HG03108 (cell line): ENCODE measurements at regions not wholly inside any gene's neighbourhood (a gene's known extent, or its start where the extent isn't known, plus 50 kb on each side); places are given as distances from the start of the nearest gene placed in this dataset.

Experiments used
- ATAC-seq: cut with Tn5 transposase; IDR thresholded peaks from one replicate; pipeline ENCODE4 v1.9.1; 2021; ENCODE audit warnings: moderate library complexity; ENCODE audit not compliant: unreplicated experiment

DNA sequence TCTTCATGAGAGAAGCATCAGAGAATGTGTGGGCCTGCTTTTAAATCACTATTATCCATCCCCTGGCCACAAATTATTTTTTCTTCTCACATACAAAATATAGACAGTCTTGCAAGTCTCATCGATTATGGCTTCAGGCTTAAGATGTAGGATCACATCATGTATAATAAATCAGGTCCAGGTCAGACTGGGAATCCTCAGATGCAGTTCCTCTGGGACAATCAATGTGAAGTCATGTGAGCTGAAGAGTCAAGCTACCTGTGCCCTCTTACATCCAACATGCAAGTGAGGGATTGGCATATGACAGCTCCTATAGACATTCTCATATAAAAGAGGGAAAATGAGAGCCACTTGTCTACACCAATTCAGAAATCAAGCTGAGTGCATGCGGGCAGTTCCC is 631.8 kb downstream of the PTPRU start:
- no peak for ATAC-seq

- no peak for ATAC-seq
These were observed 628.7 kb downstream of the PTPRU start for GRCh38 chr1:29865051-29865450.

- no peak for ATAC-seq
These were observed 628.2 kb downstream of the PTPRU start for GRCh38 chr1:29864431-29865022.

GRCh38 chr1:29861922-29862321 is 625.6 kb downstream of the PTPRU start:
- no peak for ATAC-seq

- ATAC-seq: no peak
These were observed 625.1 kb downstream of the PTPRU start for GRCh38 chr1:29861446-29861845.

- ATAC-seq: no peak
These were observed 624.4 kb downstream of the PTPRU start for GRCh38 chr1:29860681-29861080.

DNA sequence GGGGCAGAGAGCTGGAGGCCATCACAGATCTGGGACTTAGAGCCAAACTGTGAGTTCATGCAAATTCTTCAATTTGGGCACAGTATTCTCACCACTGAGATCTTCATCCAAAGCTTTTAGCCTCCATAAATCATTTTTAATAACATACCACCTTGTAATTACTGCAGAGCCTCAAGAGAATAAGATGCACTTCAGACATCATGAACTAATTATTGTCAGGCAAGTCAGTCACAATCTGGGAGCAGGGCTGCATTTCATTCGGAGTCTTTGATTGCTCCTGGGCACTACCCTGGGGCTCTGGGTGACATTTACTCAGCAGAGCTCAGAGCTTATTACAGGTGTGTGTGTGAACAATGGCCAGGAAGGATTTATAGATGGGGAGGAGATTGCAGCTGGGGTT is 623.7 kb downstream of the PTPRU start:
- no peak for ATAC-seq

- ATAC-seq: no peak
These were observed 622.8 kb downstream of the PTPRU start for GRCh38 chr1:29859126-29859525.

GRCh38 chr1:29858646-29859045 is 622.3 kb downstream of the PTPRU start:
- ATAC-seq: no peak

DNA sequence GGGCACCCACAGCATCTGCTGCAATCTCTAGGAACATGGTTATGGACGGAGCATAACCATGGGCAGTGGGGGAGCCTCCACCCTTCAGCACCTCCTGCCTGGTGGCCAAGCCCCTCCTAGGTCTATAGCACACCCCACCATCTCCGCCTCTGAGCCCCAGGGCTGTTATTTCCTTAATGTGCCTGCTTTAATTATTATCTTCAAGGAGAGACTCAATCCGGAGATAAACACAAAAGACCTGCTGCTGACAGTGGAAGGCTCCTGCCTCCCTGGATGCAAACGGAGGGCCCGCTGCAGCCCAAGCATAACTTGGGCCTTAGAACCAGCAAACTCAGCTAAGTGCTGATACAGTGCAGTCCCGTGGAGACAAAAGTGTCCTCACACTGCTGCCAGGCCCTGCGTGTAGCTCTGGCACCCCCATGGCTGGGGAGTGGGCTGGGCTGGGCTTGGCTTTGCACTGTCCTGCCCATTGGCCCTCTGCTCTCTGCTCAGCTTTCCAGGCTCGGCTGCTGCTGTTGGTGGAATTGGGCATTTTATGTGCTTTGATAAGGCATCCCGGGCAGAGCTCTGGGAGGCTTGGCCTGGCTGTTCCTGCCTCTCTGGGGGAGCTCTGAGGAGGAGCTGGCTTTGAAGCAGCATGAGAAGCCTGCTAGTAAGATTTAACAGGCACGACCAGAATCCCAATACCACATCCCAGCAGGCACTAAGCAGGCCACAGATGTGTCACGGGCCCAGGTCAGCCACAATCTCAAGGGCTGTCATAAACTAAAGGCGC is 620.2 kb downstream of the PTPRU start:
- ATAC-seq: no peak

DNA sequence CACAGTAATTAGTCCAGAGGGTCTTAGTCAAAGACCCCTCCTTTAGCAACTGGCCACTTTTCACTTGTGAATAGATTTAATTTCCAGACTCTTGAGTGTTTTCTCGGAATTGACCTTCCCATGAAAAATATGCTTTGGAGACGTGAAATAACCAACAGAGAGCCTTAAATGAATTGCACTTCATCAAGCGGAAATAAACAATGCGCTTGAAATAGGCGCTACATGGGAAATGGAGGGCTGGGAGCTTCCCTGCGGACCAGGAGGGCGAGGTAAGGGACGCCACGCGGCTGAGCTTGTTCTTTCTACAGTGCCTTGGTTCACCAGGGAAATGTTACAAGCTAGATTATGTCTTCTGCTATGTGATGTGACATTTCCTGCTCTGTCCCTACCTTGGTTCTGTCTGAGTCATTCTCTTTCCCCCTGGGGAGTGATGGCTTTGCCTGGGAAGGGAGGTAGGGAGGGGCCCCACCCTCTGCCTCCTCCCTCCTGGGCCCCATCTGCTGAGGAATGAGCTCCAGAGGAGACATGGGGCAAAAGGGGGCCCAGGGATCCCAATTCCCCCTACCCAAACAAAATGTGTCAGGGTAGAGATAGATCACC is 619.3 kb downstream of the PTPRU start:
- no peak for ATAC-seq

DNA sequence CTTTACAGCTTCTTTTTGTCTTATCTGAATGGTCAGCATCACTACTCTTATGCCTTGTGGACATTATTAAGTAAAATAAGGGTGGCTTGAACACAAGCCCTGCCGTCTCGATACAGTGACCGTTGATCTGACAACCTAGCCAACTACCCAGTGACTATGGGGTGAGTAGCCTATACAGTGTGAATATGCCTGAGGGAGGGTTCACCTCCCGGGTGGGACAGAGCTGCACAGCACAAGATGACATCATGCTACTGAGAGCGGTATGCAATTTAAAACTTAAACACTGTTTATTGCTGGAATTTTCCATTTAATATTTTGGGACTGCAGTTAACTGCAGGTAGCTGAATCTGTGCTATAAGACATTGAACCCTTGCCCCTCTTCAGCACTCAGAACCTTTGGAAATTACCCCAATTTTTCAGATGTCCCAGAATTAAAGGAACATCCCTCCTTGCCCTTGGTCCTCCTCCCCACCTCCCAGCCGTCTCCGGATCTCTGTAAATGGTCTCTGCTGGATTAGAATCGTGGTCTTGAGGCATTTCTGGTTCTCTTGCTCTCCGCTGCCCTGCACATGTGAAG is 618.5 kb downstream of the PTPRU start:
- ATAC-seq: no peak

DNA sequence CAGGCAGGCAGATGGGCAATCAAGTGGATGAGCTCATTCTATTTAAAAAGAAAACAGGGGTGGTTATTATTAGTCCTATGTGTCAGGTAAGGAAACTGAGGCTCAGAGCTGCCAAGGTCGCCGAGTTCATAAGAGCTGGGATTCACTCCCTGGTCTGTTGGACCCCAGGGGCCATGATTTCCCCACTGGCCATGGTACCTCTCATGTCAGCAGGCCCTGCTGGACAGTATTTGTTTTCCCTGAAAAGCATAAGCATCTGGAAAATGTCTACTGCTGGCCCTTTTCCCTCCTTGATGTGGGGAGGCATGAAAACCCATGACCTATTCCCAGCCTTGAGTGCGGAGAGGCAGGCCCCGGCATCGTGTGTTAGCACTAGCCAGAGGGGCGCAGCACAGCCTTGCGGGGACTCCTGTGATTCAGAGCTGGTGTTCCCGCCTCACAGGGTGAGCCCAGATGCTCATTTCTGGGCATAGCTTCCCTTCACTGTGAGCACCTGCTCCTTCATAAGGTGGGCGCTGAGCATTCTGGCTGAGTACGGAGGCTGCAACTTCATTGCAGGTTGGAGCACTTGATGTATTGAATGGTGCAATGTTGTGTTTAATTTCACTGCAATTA is 617.5 kb downstream of the PTPRU start:
- no peak for ATAC-seq

DNA sequence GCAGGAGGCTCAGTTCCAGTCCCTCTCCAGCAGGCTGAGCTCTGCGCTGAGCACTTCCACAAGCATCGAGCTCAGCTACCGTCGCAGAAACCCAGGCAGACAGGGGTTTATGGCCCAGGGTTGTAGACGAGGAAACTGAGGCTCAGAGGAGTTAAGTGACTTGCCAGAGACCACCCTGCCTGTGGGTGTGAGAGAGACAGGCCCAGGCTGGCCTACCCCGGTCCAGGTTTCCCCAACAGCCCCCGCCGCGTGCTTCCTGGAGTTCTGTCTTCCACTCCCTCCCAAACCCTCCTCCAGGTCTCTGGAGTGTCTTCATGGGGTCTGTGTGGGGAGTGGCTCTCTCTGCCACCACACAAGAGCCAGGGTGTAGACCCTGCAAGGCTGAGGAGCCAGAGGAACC is 615.9 kb downstream of the PTPRU start:
- ATAC-seq: no peak

DNA sequence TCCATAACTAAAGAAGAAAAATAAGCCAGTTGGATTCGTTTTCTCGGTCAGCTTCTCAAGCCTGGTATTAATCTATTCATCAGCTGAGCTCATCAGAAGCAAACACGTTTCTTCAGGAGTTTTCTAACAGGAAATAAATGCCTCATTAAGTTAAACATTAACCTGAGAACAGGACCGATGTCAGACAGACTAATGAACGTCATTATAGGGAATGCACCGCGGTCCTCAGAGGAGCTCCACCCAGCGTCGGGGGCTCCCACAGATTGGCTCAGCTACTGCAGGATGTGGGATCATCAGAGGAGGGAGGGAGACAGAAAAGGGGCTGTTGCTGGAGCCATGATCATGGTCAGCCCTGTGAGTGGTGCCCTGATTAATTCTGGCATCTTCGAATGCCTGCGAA is 615.4 kb downstream of the PTPRU start:
- no peak for ATAC-seq

DNA sequence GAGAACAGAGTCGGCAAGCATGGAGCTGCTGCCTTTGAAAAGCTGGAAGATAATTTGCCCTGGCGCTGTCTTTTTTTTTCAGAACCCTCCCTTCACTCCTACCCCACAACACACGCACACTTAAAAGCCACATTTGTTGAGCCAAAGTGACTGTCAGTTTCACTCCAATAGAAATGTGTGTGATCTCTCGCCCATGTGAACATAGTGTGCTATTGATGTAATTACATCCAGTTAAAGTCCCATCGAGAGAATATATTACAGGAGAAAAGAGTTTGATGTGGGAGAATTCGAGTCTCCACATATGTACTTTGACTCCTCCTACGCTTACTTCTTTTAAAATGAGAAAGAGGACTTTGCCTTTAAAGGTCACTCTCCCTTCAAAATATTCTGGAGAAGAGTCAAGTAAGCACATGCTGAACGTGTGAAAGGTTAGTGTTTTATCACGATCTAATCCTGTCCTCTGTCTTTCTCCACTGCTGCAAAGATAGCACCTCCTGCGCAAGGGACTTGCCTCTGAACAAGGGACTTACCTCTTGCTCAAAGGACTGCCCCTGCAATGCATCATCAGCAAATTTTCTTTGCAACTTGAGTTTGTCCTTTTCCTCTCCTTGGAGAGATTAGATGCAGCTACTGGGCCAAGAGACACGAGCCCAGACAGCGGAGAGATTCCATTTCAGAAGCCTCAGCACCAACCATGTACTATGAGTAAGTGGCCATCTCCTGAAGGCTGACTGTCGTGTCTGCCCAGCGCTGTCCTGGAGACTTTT is 613.9 kb downstream of the PTPRU start:
- no peak for ATAC-seq

DNA sequence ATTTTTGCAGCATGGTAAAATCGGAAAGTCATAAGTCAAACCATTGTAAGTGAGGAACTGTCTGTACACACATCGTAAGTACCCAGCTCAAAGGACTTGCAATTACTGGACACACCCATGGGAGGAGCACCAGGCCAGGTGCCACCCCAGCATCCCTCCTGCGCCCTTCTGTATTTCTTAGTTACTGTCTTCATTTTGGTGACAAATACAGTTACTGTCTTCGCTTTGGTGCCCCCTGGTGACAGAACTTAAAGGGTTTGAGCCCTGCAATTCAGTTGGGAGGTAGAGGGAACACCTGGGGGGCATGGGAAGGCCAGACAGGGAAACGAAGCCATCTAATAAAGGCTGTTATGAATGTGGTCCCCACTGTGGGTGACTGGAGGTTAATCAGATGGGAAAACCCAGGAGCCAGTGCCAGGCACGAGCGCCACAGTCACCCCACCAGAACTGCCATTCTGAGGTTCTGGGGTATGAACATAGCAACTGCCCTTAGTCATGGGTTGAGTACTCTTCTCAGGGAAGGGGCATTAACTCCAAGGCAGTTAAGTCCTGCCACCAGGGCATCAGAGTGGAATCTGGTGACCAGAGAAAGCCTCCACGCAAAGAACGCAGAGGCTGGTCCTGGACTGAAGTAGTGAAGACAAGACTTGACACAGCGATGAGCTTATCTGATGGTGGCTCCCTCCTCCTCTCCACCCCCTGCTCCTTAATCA is 612.9 kb downstream of the PTPRU start:
- ATAC-seq: no peak

DNA sequence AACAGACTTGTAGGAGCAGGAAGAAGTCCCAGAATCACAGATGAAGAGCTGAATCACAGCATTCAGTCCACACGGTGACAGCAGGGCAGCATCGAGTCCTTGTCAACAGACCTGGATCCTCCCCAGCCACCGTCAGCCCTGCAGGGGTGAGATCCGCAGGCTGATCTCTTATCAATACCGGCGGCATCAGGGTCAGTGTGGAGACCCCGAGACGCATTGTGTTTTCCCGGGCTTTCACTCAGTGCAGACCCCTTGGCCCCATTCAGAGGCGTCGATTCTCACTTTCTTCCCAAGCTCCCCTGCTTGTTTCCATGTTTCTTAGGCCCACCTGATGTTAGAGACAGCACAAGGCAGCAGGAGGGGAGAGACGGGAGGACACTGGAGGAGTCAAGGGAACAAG is 609.6 kb downstream of the PTPRU start:
- ATAC-seq: no peak

DNA sequence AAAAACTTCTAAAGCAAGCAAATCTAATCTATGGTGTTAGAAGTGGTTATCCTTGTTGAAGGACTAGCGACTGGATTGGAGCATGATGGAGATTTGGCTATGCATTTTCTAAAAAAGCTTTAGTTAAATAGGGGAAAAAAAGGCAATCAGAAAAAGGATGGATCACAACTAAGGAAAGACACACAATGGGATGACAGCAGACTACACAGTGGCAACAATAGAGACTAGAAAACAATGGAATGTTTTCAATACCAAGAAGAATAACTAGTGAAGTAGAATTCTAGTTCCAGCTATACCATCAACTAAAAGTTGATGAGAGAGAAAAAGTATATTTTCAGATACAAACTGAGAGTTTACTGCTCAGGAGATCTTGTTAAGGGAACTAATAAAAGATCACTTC is 605.8 kb downstream of the PTPRU start:
- ATAC-seq: no peak

DNA sequence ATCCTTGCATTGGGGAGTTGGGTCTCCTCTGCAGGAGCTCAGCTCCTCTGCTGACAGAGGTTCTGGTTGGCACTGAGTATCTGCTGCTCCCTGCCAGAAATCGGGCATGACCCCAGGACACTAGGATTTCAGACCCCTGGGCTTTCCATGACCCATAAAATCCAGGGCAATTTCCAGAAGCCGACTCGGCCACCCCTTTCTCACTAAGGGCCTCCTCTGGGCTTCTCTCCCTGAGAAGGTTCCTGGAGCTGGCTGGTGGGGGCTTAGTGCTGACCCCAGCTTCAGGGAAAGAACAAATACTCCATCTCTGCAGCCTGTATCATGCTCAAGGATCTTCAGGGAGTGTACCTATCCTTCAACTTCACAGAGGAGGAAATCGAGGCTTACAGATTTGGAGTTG is 603.4 kb downstream of the PTPRU start:
- no peak for ATAC-seq
